Stimulated activated CD4-positive, alpha-beta T cell treated with anti-CD3 and anti-CD28 coated beads, Interleukin-1b, Interleukin-23, amount 100 ng/mL, for 24 hours (primary cell): ENCODE measurements at regions not wholly inside any gene's neighbourhood (a gene's known extent, or its start where the extent isn't known, plus 50 kb on each side); places are given as distances from the start of the nearest gene placed in this dataset.
"Not testable (repeated sequence)": the region's sequence is repeated elsewhere in the genome, so short reads cannot be mapped to it uniquely, and the experiment has no call there.

Experiments
- DNase-seq, 4 experiments: peaks; one replicate each; pipeline ENCODE4 v3.0.0-alpha.2; 2020; ENCODE audit warnings: low read depth in 4 of 4, low spot score in 1 of 4

DNA sequence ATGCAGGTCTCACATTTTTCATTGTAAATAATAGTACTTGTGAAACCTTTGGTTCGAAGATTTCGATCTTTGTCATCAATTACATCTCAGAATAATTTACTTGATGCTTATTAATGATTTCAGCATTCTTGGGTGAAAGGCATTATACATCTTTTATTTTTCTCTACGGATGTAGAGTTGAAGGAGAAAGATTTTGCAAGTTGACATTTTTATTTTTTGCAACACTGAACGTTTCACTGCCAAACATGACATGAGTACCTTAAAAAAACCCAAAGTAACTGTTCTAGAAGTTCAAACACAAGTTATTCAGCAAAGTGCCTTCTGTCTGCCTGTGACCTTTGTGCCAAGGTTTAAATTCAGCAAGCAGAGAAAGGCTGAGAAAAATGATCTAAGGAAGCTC, 97.3 kb upstream of the SGK1 start:
- no peak for DNase-seq

DNA sequence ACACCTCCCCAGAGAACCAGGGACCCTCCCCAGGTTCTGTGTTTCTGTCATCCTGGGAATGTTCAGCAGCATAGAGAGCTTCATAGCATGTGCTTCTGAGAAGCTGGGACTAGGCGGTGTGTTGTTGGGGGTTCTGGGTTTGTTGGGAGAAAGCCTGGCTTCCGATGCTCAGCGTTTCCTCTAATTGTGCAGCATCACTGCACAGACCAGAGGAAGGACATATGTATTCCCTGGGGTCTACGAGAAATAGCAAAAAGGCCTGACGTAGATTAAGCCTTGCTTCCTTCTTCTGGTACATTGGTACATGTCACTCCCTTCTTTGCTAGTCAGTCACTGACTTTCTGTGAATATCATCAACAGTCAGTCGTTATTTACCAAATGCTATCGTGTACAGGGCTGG, 96.9 kb upstream of the SGK1 start:
- no peak for DNase-seq

DNA sequence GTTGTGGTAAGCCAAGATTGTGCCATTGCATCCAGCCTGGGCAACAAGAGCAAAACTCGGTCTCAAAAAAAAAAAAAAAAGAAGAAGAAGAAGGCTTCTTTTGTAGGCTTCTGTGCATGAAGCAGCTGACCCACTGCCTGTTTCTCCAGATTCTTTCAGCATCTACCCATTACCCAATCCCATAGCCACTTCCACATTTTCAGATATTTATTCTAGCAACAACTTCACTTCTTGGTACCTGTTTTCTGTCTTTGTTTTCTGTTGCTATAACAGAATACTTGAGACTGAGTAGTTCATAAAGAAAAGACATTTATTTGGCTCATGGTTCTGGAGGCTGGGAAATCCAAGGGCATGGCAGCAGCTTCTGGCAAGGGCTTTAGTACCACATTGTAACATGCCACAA, 95.3 kb upstream of the SGK1 start:
- DNase-seq: no peak

DNA sequence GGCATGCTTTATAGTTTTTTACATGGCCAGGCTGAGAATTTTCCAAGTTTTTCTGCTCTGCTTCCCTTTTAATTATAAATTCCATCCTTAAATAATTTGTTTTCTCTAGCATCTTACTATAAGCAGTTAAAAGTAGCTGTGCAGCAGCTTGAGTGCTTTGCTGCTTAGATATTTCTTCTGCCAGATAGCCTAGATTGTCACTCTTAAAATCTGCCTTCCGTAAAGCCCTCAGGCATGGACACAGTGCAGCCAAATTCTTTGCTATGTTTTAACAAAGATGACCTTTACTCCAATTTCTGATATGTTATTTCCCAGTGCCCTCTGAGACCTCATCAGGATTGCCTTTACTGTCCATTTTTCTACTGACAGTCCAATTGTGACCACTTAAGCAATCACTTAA, 92.6 kb upstream of the SGK1 start:
- DNase-seq: no peak

DNA sequence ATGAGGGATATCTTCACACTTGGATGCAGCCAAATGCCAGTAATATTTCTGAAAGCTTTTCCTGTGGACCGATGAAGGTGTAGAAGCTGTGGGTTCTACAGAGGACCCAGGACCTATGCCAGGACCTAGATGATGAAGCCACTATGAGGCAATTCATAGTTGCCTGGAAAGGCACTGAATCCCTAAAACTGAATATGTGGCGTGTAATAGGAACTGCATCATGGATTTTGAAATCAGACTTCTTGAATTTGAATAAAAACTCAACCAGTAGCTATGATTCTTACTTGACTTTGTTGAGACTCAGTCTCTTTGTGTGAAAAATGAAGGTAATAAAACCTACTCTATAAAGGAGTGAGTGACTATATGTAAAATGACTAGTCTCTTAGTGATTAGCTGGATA, 89.9 kb upstream of the SGK1 start:
- DNase-seq: no peak

DNA sequence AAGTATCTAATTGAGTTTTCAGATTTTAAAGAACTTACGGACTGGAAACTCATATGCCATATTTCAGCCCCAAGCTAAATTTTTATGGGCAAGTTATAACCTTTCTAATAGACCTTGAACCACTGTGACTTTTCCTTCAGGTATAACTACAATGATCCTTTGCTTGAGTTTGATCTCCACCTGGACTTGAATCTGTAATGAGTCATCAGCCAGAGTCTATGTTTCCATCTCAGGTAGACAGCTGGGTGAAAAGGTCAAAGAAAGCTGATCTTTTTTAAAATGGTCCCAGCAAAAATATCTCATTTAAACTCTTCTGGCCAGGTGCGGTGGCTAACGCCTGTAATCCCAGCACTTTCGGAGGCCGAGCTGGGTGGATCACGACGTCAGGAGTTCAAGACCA, 88.4 kb upstream of the SGK1 start:
- DNase-seq: no peak

DNA sequence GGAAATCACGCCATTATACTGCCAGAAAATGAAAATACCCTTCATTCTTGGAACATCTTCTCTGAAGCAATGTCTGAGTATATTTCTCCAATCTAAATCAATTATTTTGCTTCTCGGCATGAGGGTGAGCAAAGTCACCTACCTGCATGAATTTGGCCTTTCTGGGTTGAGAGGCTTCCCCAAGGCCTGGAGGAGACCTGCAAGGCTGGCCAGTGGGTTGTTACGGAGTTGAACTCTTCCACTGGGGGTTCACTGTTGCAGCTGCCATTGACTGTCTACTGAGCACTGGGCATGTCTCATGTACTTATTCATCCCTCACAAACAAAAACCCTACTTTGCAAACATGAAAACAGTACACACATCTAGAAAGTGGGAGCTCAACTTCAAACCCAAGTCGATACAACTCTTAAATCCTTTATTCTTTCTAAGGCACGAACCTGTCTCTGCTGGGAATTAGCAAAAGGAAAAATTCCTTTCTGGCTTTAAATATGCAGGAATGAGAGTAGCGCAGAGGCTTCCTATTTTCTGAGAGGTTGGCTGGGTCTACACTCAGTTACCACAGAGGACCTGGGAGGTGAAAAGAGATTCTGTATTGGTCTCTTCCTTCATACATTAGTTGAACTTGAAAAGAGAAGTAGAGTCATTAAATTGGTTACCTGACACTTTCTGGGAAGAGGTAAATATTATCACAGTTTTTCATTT, 87.6 kb upstream of the SGK1 start:
- DNase-seq: no peak

DNA sequence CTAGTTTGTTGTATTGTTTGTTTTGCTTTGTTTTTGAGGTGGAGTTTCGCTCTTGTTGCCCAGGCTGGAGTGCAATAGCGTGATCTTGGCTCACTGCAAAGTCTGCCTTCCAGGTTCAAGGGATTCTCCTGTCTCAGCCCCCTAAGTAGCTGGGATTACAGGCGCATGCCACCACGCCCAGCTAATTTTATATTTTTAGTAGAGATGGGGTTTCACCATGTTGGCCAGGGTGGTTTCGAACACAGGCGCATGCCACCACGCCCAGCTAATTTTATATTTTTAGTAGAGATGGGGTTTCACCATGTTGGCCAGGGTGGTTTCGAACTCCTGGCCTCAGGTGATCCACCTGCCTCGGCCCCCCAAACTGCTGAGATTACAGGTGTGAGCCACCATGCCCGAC, 85.4 kb upstream of the SGK1 start:
- DNase-seq: not testable (repeated sequence)

DNA sequence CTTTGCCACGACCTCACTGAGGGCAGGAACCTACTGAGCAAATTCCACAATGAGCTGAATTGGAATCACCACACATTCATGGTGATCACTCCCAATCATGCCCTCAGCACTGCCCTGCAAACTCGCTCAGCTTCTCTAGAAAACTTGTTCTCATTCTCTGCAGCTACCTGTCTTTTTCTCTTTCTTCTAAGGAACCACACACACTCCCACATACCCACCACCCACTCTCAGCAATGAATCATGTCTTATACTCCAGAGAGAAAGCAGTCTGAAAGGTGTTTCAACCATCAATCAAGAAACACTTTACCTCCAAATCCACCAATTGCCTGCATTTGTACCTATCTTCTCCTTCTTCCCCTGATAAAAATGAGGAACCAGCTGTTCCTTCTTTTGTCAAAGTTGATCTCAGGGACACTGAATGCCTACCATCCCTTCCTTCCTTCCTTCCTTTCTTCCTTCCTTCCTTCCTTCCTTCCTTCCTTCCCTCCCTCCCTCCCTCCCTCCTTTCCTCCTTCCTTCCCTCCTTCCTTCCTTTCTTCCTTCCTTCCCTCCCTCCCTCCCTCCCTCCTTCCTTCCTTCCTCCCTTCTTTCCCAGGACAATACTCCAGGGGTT, 84.6 kb upstream of the SGK1 start:
- no peak for DNase-seq

DNA sequence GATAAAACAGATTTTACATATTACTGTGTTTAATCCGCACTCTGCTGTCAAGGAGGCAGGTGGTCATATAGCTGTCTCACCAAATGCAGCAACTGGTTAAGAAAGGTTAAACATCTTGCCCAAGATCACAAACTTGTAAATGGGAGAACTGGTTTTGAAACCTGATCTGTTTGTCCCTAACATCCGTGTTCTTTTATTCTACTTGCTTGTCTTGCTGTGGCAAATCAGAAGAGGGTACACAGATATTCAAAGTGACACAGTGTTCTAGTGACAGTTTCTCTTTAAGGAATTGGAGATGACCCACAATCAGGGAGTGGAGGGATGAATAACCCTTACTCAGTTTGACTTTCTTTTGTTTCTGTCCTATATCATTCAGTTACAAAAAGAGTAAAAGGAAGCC, 83.0 kb upstream of the SGK1 start:
- no peak for DNase-seq

DNA sequence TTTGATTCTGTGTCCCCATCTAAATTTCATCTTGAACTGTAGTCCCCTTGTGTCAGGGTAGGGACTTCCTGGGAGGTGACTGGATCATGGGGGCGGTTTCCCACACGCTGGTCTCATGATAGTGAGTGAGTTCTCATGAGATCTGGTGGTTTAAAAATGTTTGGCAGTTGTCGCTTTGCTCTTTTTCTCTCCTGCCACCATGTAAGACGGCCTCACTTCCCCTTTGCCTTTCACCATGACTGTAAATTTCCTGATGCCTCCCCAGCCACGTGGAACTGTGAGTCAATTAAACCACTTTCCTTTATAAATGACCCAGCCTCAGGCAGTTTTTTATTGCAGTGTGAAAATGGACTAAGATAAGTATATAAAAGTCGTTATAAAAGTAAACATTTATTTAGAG, 80.5 kb upstream of the SGK1 start:
- no peak for DNase-seq

DNA sequence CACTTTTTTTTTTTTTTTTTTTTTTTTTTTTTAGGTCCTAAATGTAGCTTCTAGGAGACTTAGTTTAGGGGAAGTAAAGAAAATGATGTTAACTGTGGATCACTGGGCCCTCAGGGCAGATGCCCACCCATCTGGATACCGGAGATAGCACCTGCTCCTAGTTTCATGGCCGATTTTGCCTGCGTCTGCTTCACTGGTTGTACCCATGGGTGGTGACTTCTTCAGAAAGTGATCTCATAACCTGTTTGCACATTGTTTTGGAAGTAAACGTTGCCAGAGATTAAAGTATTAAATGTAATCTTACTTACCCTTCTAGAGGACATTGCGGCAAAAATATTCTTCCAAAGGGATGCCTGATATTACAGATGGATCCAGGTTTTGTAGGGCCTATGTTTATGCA, 79.8 kb upstream of the SGK1 start:
- DNase-seq: no peak

DNA sequence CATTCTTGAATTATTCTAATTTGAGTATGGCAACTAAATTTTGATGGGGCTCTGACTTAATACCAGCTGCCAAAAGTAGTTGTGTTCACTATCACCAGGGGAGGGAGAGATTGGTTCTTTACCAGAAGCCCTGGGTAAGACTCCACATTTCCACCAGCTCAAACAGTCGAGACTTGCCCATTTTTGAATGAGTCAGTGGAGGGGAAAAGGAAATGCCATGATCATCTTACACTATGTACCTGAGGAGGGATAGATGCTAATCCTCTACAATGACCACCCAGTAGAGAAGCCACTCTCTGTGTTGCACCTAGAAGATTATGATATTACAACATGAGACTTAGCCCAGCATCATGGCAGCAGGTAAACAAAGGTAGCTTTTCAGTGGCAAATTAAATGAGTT, 77.0 kb upstream of the SGK1 start:
- DNase-seq: no peak

DNA sequence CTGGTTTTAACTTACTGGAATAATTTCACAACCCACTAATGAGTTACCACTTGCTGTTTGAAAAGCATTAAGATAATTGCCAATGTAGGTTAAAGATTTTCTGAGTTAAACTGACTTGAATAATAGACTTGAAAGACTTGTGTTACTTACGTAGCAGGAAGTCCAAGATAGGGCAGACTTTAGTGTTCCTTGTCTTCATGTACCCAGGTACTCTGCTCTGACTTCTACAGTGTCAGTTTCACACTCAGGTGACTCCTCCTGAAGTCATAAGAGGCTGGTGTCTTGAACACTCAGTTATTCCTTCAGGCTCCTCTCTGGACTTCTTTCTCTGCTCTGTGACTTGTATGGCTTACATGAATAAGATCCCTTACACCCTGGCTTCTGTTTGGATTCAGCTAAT, 76.3 kb upstream of the SGK1 start:
- DNase-seq: no peak

DNA sequence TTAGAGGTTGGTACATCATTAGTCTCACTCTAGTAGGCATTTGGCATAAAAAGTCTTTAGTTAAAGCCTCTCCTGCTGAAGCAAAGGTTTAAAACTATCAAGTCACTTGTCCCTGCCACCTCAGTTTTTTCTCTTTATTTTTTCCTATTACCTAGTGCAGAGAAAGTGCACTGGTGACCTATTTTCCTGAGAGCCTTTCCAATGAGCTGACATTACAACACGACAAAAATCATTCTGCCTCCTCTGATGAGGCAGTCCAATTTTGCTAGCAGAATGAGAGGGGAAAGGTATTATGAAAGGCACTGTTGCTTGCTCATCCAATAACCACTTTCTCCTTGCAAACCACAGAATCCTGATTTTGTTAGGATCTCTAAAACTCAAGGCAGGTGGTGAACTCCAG, 73.3 kb upstream of the SGK1 start:
- no peak for DNase-seq

DNA sequence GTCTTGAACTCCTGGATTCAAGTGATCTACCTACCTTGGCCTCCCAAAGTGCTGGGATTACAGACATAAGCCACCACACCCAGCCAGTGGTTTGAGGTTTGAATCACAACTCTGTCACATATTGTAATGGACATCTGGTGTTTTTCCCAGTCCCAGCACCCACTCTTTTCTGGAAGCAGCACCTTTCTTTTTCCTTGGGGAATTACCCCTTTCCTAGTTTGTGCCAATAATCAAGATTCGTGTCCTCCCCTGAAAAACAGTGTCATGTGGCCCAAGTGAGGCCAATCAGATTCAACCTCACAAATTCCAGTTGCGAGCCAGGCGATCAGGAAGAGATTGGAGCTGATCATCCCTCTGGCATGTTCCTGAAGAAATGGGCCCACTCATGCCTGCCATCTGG, 71.7 kb upstream of the SGK1 start:
- no peak for DNase-seq

DNA sequence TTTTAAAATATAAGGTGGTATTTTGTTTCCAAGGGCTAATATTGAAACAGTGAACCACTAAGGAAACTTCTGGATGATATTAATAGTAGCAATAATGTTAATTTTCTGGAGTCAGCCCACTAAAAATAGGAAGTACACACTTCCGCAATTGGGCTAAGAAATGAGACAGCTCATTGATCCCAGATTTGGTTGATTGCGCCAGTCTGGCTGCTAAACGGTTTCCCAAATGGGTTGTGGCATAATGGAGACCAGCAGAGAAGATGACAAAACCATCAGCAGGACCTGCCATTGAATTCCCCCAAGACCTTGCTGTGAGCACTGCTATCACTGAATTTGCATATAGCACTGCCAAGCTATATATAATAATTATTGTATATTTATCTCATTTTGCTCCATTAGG, 71.2 kb upstream of the SGK1 start:
- no peak for DNase-seq

DNA sequence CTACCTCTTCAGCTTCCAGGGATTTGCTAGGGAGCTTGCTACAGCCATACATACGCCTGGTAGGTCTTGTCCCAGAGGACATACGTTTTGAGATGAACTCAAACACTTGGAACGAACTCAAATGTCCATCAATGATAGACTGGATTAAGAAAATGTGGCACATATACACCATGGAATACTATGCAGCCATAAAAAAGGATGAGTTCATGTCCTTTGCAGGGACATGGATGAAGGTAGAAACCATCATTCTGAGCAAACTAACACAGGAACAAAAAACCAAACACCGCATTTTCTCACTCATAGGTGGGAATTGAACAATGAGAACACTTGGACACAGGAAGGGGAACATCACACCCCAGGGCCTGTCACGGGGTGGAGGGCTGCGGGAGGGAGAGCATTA, 68.6 kb upstream of the SGK1 start:
- DNase-seq: not testable (repeated sequence)

DNA sequence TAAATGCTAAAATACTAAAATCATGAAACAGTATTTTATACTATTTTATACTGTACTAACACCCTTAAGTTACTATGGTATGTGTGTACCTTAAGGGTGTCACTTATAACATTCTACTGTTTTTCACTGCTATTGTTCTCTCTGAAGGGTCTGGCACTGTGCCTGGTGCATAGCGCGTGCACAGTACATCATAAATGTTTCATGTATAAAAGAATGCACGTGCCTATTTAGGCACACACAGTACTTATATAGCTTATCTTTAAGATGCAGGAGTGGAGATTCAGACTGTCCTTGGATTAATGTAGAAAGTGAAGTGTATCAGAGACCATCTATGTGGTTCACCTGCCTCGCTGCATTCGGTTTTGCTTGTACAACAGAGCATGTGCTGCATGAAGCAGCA, 64.0 kb upstream of the SGK1 start:
- no peak for DNase-seq

DNA sequence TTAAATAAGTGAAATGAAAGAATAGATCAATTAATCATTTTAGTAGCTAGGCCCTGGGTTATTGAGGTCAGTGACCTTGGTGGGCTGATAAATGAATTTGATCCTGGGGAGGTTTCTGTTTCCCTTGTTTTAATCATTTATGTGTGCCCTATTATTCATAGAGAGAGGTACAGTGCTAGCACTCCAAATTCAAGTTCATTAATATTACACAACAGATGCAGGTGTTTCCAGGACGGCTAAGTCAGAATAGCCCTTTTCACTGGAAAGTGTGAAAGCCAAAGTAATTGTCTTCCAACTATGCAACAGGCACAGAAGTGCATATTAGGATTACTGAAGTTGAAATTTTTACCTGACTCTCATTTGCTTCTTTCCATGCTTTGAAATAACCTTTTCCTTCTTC, 61.7 kb upstream of the SGK1 start:
- no peak for DNase-seq

DNA sequence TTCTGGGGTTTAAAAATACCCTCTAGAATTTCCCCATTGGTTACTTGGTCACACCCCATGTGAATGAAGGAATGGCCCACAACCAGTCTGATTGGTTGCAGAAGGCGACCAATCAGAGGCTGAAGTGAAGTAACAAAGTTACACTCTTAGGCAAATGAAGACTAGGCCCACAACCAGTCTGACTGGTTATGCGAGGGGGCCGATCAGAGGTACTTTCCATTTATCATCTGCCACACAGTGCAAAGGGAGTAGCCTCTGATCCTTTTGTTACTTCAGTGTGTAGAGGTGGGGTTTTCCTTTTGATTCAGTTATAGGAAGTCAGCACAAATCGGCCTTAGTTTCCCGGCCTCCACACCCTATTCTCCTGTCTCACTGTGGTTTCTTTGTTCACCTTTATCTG, 61.2 kb upstream of the SGK1 start:
- DNase-seq: peak in 3 of 4 experiments; percentile 5 to 25 (median 11)

DNA sequence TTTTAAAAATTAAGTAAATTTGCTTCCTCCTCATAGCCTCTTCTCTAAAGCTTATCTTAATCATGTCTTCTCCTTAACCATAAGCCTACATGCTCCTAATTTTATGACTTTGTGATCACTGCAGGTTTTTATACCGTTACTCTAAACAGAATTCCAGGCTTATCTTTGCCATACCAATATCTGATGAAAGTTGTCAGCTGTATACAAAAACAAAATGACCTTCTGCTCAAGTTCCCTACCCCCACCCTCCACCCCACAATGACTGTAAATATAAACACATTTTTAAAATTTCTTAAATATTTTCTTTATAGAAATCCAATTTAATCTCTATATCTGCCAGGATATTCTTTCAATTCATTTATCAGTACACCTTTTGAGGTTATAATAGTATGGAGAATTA, 60.5 kb upstream of the SGK1 start:
- DNase-seq: no peak

DNA sequence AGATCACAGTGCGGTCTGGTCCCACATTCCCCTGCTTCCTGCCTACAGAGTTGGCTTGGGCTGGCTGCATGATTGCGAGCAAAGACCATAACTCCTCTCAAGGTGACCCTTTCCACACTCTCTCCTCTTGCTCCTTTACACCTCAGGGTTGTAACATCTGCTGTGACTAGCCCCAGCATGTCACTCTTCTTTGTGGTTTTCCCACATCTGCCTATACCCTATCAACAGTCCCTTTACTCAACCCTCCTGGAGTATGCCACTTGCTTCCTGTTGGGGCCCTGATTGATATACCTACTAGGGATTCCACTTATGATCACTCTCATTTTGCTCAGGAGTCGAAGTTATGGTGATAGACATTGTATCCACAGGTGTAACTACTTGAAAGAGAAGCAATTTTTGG, 58.9 kb upstream of the SGK1 start:
- no peak for DNase-seq
